ENCODE measurements at regions not wholly inside any gene's neighbourhood (a gene's known extent, or its start where the extent isn't known, plus 50 kb on each side); places are given as distances from the start of the nearest gene placed in this dataset.

DNA sequence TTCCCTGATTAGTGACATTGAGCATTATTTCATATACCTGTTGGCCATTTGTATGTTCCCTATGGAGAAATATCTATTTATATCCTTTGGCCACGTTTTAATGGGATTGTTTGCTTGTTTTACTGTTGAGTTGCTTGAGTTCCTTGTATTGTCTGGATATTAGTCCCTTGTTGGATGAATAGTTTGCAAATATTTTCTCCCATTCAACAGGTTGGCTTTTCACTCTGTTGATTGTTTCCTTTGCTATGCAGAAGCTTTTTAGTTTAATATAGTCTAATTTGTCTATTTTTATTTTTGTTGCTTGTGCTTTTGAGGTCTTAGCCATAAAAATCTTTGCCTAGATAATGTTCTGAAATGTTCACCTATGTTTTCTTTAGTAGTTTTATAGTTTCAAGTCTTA lies 60.2 kb upstream of the HUWE1 start:
- no peak overlapping the region for H3K9ac ChIP-seq (ENCODE audit: insufficient read depth in 1 of 2, low read depth in 2 of 2, low read length in 2 of 2)

DNA sequence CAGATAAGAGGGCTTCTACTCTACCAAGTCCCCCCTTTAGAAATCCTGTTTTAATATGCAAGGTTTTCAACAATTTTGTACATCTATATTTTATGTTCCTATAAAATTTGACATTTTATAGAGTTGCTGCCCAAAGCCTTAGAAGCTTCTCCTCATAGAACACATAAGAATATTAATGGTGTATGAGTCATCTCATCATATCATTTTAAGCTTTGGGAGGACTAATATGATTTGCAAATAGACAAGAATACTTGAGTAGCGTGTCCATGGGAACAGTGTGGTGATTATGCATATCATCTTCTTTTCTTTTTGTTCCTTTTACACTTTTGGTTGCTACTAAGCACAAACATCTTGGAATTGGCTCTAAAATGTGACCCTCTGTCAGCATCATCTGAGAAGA lies 56.7 kb upstream of the HUWE1 start:
- H3K4me3 ChIP-seq = no peak overlapping the region
- WGBS (ENCODE audit: insufficient coverage, low coverage, missing lambda C conversion rate) = 0% methylated on average over 1 of the region's 1 CpG
- H3K9ac ChIP-seq (ENCODE audit: insufficient read depth in 1 of 2, low read depth in 2 of 2, low read length in 2 of 2) = no peak overlapping the region
- no peaks in the 10 kb centered on the region for H3K4me1 ChIP-seq (replicated peaks in 1 of 2; ENCODE audit: control insufficient read depth in 2 of 2, insufficient read depth in 2 of 2, low read length in 2 of 2)
- DNase-seq (ENCODE audit: extremely low read depth in 1 of 4, low spot score in 3 of 4) (no peak), ATAC-seq (no peak), FAIRE-seq (no peak)
- no peak overlapping the region for H3K27ac ChIP-seq (ENCODE audit: extremely low read depth, low read depth, low read length)
- intact Hi-C loops (cut with micrococcal nuclease) = no loop called here
- no peaks in the 10 kb centered on the region for H3K9me3 ChIP-seq (replicated peaks; ENCODE audit: control insufficient read depth, insufficient read depth, low read depth, low read length)
- H3K4me2 ChIP-seq (ENCODE audit: insufficient read depth, low read length) = no peak overlapping the region
- H3K9me1 ChIP-seq (ENCODE audit: control insufficient read depth, insufficient read depth, low read length) = no peaks in the 10 kb centered on the region
- in situ Hi-C loops (cut with MboI) = no loop called here
- ChIA-PET POLR2A (no interaction called here), CTCF (ENCODE audit: low intra/inter-chr PET ratio) (no interaction called here)
- H3K36me3 ChIP-seq (ENCODE audit: control insufficient read depth, insufficient read depth, low read length) = no peaks in the 10 kb centered on the region
- BruUV-seq (replicated peaks) = no TSS peak
- H4K20me1 ChIP-seq (replicated peaks; ENCODE audit: control insufficient read depth, insufficient read depth, low read length) = no peaks in the 10 kb centered on the region
- no peak overlapping the region for H2AFZ ChIP-seq (ENCODE audit: low read depth, low read length)
- no peaks in the 10 kb centered on the region for H3K27me3 ChIP-seq (ENCODE audit: control insufficient read depth in 2 of 2, insufficient read depth in 2 of 2, low read length in 2 of 2)
- TF ChIP-seq, protein P1, sequence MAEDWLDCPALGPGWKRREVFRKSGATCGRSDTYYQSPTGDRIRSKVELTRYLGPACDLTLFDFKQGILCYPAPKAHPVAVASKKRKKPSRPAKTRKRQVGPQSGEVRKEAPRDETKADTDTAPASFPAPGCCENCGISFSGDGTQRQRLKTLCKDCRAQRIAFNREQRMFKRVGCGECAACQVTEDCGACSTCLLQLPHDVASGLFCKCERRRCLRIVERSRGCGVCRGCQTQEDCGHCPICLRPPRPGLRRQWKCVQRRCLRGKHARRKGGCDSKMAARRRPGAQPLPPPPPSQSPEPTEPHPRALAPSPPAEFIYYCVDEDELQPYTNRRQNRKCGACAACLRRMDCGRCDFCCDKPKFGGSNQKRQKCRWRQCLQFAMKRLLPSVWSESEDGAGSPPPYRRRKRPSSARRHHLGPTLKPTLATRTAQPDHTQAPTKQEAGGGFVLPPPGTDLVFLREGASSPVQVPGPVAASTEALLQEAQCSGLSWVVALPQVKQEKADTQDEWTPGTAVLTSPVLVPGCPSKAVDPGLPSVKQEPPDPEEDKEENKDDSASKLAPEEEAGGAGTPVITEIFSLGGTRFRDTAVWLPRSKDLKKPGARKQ (CRISPR knock-in tag; IDR thresholded peaks at IDR 0.05) = no peak
- TF ChIP-seq, protein P2, sequence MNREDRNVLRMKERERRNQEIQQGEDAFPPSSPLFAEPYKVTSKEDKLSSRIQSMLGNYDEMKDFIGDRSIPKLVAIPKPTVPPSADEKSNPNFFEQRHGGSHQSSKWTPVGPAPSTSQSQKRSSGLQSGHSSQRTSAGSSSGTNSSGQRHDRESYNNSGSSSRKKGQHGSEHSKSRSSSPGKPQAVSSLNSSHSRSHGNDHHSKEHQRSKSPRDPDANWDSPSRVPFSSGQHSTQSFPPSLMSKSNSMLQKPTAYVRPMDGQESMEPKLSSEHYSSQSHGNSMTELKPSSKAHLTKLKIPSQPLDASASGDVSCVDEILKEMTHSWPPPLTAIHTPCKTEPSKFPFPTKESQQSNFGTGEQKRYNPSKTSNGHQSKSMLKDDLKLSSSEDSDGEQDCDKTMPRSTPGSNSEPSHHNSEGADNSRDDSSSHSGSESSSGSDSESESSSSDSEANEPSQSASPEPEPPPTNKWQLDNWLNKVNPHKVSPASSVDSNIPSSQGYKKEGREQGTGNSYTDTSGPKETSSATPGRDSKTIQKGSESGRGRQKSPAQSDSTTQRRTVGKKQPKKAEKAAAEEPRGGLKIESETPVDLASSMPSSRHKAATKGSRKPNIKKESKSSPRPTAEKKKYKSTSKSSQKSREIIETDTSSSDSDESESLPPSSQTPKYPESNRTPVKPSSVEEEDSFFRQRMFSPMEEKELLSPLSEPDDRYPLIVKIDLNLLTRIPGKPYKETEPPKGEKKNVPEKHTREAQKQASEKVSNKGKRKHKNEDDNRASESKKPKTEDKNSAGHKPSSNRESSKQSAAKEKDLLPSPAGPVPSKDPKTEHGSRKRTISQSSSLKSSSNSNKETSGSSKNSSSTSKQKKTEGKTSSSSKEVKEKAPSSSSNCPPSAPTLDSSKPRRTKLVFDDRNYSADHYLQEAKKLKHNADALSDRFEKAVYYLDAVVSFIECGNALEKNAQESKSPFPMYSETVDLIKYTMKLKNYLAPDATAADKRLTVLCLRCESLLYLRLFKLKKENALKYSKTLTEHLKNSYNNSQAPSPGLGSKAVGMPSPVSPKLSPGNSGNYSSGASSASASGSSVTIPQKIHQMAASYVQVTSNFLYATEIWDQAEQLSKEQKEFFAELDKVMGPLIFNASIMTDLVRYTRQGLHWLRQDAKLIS (CRISPR knock-in tag; IDR thresholded peaks at IDR 0.05) = no peak
- TF ChIP-seq ZNF232 (CRISPR knock-in tag; IDR thresholded peaks at IDR 0.05) (no peak), ADNP (tag; IDR thresholded peaks at IDR 0.05) (no peak), HDAC6 (IDR thresholded peaks at IDR 0.05; ENCODE audit: low read depth, low read length) (no peak), NFXL1 (CRISPR knock-in tag; IDR thresholded peaks at IDR 0.05) (no peak), SOX6 (IDR thresholded peaks at IDR 0.05) (no peak)
- TF ChIP-seq, protein P3, sequence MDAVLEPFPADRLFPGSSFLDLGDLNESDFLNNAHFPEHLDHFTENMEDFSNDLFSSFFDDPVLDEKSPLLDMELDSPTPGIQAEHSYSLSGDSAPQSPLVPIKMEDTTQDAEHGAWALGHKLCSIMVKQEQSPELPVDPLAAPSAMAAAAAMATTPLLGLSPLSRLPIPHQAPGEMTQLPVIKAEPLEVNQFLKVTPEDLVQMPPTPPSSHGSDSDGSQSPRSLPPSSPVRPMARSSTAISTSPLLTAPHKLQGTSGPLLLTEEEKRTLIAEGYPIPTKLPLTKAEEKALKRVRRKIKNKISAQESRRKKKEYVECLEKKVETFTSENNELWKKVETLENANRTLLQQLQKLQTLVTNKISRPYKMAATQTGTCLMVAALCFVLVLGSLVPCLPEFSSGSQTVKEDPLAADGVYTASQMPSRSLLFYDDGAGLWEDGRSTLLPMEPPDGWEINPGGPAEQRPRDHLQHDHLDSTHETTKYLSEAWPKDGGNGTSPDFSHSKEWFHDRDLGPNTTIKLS (IDR thresholded peaks at IDR 0.05; ENCODE audit: borderline replicate concordance, low read depth) = no peak
- no peaks in the 10 kb centered on the region for H3K79me2 ChIP-seq (ENCODE audit: control insufficient read depth, insufficient read depth, low read length)

More for the DNA sequence above, 60.2 kb upstream of the HUWE1 start:
- ChIA-PET POLR2A (no interaction called here), CTCF (ENCODE audit: low intra/inter-chr PET ratio) (no interaction called here)
- in situ Hi-C loops (cut with MboI) = no loop called here
- Histone ChIP-seq H3K27me3 (ENCODE audit: control insufficient read depth in 2 of 2, insufficient read depth in 2 of 2, low read length in 2 of 2) (no peaks in the 10 kb centered on the region), H3K27ac (ENCODE audit: extremely low read depth, low read depth, low read length) (no peak overlapping the region), H3K4me2 (ENCODE audit: insufficient read depth, low read length) (no peak overlapping the region), H3K9me3 (replicated peaks; ENCODE audit: control insufficient read depth, insufficient read depth, low read depth, low read length) (no peaks in the 10 kb centered on the region), H4K20me1 (replicated peaks; ENCODE audit: control insufficient read depth, insufficient read depth, low read length) (no peaks in the 10 kb centered on the region), H3K9me1 (ENCODE audit: control insufficient read depth, insufficient read depth, low read length) (no peaks in the 10 kb centered on the region), H2AFZ (ENCODE audit: low read depth, low read length) (no peak overlapping the region), H3K4me3 (no peak overlapping the region), H3K4me1 (replicated peaks in 1 of 2; ENCODE audit: control insufficient read depth in 2 of 2, insufficient read depth in 2 of 2, low read length in 2 of 2) (no peaks in the 10 kb centered on the region), H3K79me2 (ENCODE audit: control insufficient read depth, insufficient read depth, low read length) (no peaks in the 10 kb centered on the region), H3K36me3 (ENCODE audit: control insufficient read depth, insufficient read depth, low read length) (no peaks in the 10 kb centered on the region)
- DNase-seq (ENCODE audit: extremely low read depth in 1 of 4, low spot score in 3 of 4) (no peak), ATAC-seq (no peak), FAIRE-seq (no peak)
- 0% methylated on average over 1 of the region's 1 CpG for WGBS (ENCODE audit: insufficient coverage, low coverage, missing lambda C conversion rate)
- BruUV-seq (replicated peaks) = no TSS peak
- intact Hi-C loops (cut with micrococcal nuclease) = no loop called here
- TF ChIP-seq HNRNPK (IDR thresholded peaks at IDR 0.05; ENCODE audit: low read depth, low read length, poor library complexity, severe bottlenecking) (no peak), ZNF707 (CRISPR knock-in tag; conservative IDR thresholded peaks at IDR 0.05) (no peak)
